K562 (cell line): ENCODE measurements at regions not wholly inside any gene's neighbourhood (a gene's known extent, or its start where the extent isn't known, plus 50 kb on each side); places are given as distances from the start of the nearest gene placed in this dataset.

Experiments
- ATAC-seq: fragments of 200-7000 bp; cut with Tn5 transposase; 3 replicates; pipeline ENCODE4 v1.9.1; 2020; ENCODE audit warnings: moderate library complexity
- BruUV-seq: library from RNA; stranded (reverse); fragments of 400-500 nt; replicated peaks from 2 replicates; lab custom pipeline; 2021; lab: Mats Ljungman, UMichigan
- CTCF ChIA-PET: fragments of 300-600 bp; formaldehyde crosslinking; extraction: SDS; loops from one replicate; lab custom pipeline; 2021; ENCODE audit warnings: low intra/inter-chr PET ratio; lab: Yijun Ruan, JAX
- POLR2A ChIA-PET: fragments of 300-600, 350-650 bp; sonication (Branson Sonifier 250); formaldehyde crosslinking; extraction: SDS; loops from one replicate; lab custom pipeline; 2021; ENCODE audit warnings: antibody characterized with exemption, inconsistent platforms; lab: Yijun Ruan, JAX
- DNase-seq, 4 experiments: peaks; one replicate each; pipeline versions ENCODE4 v3.0.0 to v3.0.0-alpha.2; 2011 to 2018; ENCODE audit warnings: low spot score in 3 of 4, mixed read lengths in 3 of 4; ENCODE audit errors: extremely low read depth in 1 of 4
- FAIRE-seq: peaks from 2 replicates; lab custom pipeline; 2011; peaks lifted over from hg19 to GRCh38; lab: Jason Lieb, UNC
- H2AFZ ChIP-seq: 2 replicates; pipeline ENCODE4 v1.6.0; 2011; ENCODE audit warnings: low read depth, low read length, control low read depth, inconsistent platforms
- H3K27ac ChIP-seq: fragments of 200-600 bp; 3 replicates; pipeline ENCODE4 v1.8.0; 2011; ENCODE audit warnings: low read depth, mild to moderate bottlenecking, control low read depth, inconsistent platforms, low read length, moderate library complexity, mixed read lengths; ENCODE audit errors: extremely low read depth
- H3K27me3 ChIP-seq, 2 experiments: fragments of 300-600 bp in 1 of 2; 2 replicates in 1 of 2; 3 replicates in 1 of 2; pipeline versions ENCODE4 v1.6.0 to v1.8.0; 2011; ENCODE audit warnings: inconsistent platforms in 2 of 2, low read length in 2 of 2, mild to moderate bottlenecking in 1 of 2, mixed read lengths in 1 of 2, moderate library complexity in 1 of 2; ENCODE audit not compliant: control insufficient read depth in 2 of 2, insufficient read depth in 2 of 2
- H3K36me3 ChIP-seq: fragments of 300-600 bp; 3 replicates; pipeline ENCODE4 v1.8.0; 2011; ENCODE audit warnings: mild to moderate bottlenecking, low read length, inconsistent platforms; ENCODE audit not compliant: control insufficient read depth, insufficient read depth
- H3K4me1 ChIP-seq, 2 experiments: fragments of 200-600 bp in 1 of 2; replicated peaks in 1 of 2; 2 replicates in 1 of 2; 3 replicates in 1 of 2; pipeline versions ENCODE4 v1.5.1 to v1.8.0; 2011; ENCODE audit warnings: inconsistent platforms in 2 of 2, low read length in 2 of 2, mild to moderate bottlenecking in 1 of 2, mixed read lengths in 1 of 2, moderate library complexity in 1 of 2; ENCODE audit not compliant: control insufficient read depth in 2 of 2, insufficient read depth in 2 of 2
- H3K4me2 ChIP-seq: 2 replicates; pipeline ENCODE4 v1.6.1; 2011; ENCODE audit warnings: low read length, control low read depth, inconsistent platforms, mixed read lengths; ENCODE audit not compliant: insufficient read depth
- H3K4me3 ChIP-seq: fragments of 200-600 bp; sonication (generic), shearing (Covaris generic); 2 replicates; pipeline ENCODE4 v1.5.1; 2016; ENCODE audit warnings: control low read depth, inconsistent platforms
- H3K79me2 ChIP-seq: fragments of 200-600 bp; 3 replicates; pipeline ENCODE4 v1.8.0; 2011; ENCODE audit warnings: low read length, inconsistent platforms; ENCODE audit not compliant: control insufficient read depth, insufficient read depth
- H3K9ac ChIP-seq, 2 experiments: 2 replicates each; pipeline versions ENCODE4 v1.6.0 to v1.6.1; 2011; ENCODE audit warnings: low read depth in 2 of 2, low read length in 2 of 2, control low read depth in 1 of 2, inconsistent platforms in 1 of 2, mild to moderate bottlenecking in 1 of 2, mixed read lengths in 1 of 2; ENCODE audit not compliant: insufficient read depth in 1 of 2
- H3K9me1 ChIP-seq: one replicate; pipeline ENCODE4 v1.6.0; 2011; ENCODE audit warnings: inconsistent platforms, mild to moderate bottlenecking, low read length, moderate library complexity; ENCODE audit not compliant: control insufficient read depth, insufficient read depth
- H3K9me3 ChIP-seq: replicated peaks from 2 replicates; pipeline ENCODE4 v1.5.1; 2011; ENCODE audit warnings: low read depth, low read length, inconsistent platforms; ENCODE audit not compliant: control insufficient read depth, insufficient read depth
- H4K20me1 ChIP-seq: replicated peaks from 2 replicates; pipeline ENCODE4 v1.6.1; 2011; ENCODE audit warnings: low read length, inconsistent platforms, mixed read lengths; ENCODE audit not compliant: control insufficient read depth, insufficient read depth
- BMI1 ChIP-seq: fragments of 150-350 bp; IDR thresholded peaks from 2 replicates; pipeline ENCODE4 v1.6.1; 2014; ENCODE audit warnings: low read length
- ESRRA ChIP-seq: fragments of 450-650 bp; IDR thresholded peaks from 2 replicates; pipeline ENCODE4 v1.6.1; 2014; ENCODE audit warnings: low read depth, mild to moderate bottlenecking, moderate library complexity, borderline replicate concordance
- MAFG ChIP-seq: fragments of 450-650 bp; conservative IDR thresholded peaks from 2 replicates; pipeline ENCODE4 v1.6.1; 2016; ENCODE audit warnings: missing genetic modification characterization, missing compliant biosample characterization
- MCM7 ChIP-seq, 2 experiments: fragments of 450-650 bp; IDR thresholded peaks; 2 replicates each; pipeline ENCODE4 v1.6.1; 2016 to 2018
- MEF2D ChIP-seq: conservative IDR thresholded peaks from 2 replicates; pipeline ENCODE4 v1.6.1; 2016; ENCODE audit warnings: low read depth, missing genetic modification characterization, missing compliant biosample characterization
- ZNF184 ChIP-seq: sonication (generic); formaldehyde crosslinking; IDR thresholded peaks from 2 replicates; pipeline ENCODE4 v1.5.0; 2020; ENCODE audit warnings: missing genetic modification reagents
- WGBS: fragments of 100-300 bp; shearing (Covaris generic); methylation state at CpG from one replicate; pipeline ENCODE4 v1.1.6; 2016; ENCODE audit warnings: low coverage, mixed read lengths; ENCODE audit not compliant: insufficient coverage; ENCODE audit errors: missing lambda C conversion rate; 5-methylcytosine and 5-hydroxymethylcytosine counted together
- in situ Hi-C: fragments of 300-500 bp; cut with MboI; formaldehyde crosslinking; loops from 4 replicates; pipeline ENCODE4 v1.15.0; 2018; ENCODE audit warnings: inconsistent platforms, mixed read lengths
- intact Hi-C: fragments of 100-400 bp; cut with micrococcal nuclease; formaldehyde crosslinking; loops from 2 replicates; pipeline ENCODE4 v1.14.2; 2022
- TF ChIP-seq, protein P1 (sequence below): IDR thresholded peaks from 2 replicates; pipeline ENCODE4 v1.6.1; 2016; ENCODE audit warnings: missing genetic modification characterization, missing compliant biosample characterization

DNA sequence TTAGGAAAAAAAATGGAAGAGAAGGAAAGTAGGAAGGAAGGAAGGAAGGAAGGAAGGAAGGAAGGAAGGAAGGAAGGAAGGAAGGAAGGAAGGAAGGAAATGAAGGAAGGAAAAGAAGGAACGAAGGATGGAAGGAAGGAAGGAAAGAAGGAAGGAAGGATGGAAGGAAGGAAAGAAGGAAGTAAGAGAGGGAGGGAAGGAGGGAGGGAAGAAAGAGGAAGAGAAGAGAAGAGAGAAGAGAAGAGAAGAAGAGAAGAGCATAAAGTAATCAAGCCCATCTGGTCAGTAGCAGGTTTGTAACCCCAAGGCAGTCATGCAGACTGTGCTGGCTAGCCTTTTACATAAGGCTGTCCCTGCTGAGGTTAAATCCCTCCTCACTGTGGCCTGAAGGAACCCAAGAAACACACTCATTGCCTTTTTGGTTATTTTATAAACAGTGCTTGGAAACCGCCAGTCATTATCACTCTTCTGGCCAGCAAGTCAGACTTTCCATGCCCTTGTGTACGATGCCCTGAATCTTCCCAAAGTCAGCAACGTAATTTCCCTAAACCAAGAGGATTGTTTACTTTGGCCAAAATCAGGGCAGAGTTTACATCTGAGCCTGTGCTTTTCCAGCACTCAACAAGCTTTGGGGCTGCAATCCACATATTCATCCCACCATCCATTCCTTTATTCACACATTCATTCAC is 409.6 kb upstream of the MAF start:
- Histone ChIP-seq H3K9ac (no peak overlapping the region), H3K4me1 (peaks cover 3 to 10% of the 10 kb centered on the region in 2 experiments; a peak in 3 of 5 replicates), H3K36me3 (no peaks in the 10 kb centered on the region), H3K79me2 (no peaks in the 10 kb centered on the region), H3K4me3 (no peak overlapping the region), H2AFZ (no peak overlapping the region; the same call in 1 of the 2 replicates), H3K9me1 (no peaks in the 10 kb centered on the region), H3K9me3 (no peaks in the 10 kb centered on the region), H3K27ac (no peak overlapping the region), H3K4me2 (no peak overlapping the region), H4K20me1 (no peaks in the 10 kb centered on the region), H3K27me3 (no peaks in the 10 kb centered on the region)
- in situ Hi-C loops = no loop called here
- intact Hi-C loops = no loop called here
- ChIA-PET POLR2A (no interaction called here), CTCF (no interaction called here)
- TF ChIP-seq MCM7 (IDR thresholded peaks at IDR 0.05) (peak in 1 of 2 experiments; percentile 83; a peak in 1 of 4 replicates), ZNF184 (CRISPR knock-in tag) (no peak), ESRRA (no peak), BMI1 (no peak), MAFG (tag) (0 out of 2 replicates have a peak, but pooled peaks have one; percentile 7), MEF2D (tag) (no peak)
- TF ChIP-seq, protein P1, sequence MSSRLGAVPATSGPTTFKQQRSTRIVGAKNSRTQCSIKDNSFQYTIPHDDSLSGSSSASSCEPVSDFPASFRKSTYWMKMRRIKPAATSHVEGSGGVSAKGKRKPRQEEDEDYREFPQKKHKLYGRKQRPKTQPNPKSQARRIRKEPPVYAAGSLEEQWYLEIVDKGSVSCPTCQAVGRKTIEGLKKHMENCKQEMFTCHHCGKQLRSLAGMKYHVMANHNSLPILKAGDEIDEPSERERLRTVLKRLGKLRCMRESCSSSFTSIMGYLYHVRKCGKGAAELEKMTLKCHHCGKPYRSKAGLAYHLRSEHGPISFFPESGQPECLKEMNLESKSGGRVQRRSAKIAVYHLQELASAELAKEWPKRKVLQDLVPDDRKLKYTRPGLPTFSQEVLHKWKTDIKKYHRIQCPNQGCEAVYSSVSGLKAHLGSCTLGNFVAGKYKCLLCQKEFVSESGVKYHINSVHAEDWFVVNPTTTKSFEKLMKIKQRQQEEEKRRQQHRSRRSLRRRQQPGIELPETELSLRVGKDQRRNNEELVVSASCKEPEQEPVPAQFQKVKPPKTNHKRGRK (tag) = peak; percentile 68
- FAIRE-seq (no peak), DNase-seq (no peak), ATAC-seq (no peak)
- no TSS peak for BruUV-seq
- 24% methylated on average over 4 of the region's 4 CpGs for WGBS
